Tibial nerve (tissue), 3 donors: ENCODE measurements at regions not wholly inside any gene's neighbourhood (a gene's known extent, or its start where the extent isn't known, plus 50 kb on each side); places are given as distances from the start of the nearest gene placed in this dataset.

Experiments used
- CTCF ChIP-seq, 5 experiments: fragments of 200-600 bp in 3 of 5; fragments of 450-650 bp in 2 of 5; sonication (generic) in 3 of 5; IDR thresholded peaks; one replicate each; pipeline ENCODE4 v1.5.1; 2016 to 2019; ENCODE audit warnings: antibody characterized with exemption in 5 of 5, mild to moderate bottlenecking in 3 of 5, moderate library complexity in 2 of 5
- POLR2A ChIP-seq, 2 donors: fragments of 450-650 bp; IDR thresholded peaks; one replicate each; pipeline ENCODE4 v1.6.1; 2017; ENCODE audit warnings: antibody characterized with exemption in 2 of 2, mild to moderate bottlenecking in 2 of 2, moderate library complexity in 2 of 2

DNA sequence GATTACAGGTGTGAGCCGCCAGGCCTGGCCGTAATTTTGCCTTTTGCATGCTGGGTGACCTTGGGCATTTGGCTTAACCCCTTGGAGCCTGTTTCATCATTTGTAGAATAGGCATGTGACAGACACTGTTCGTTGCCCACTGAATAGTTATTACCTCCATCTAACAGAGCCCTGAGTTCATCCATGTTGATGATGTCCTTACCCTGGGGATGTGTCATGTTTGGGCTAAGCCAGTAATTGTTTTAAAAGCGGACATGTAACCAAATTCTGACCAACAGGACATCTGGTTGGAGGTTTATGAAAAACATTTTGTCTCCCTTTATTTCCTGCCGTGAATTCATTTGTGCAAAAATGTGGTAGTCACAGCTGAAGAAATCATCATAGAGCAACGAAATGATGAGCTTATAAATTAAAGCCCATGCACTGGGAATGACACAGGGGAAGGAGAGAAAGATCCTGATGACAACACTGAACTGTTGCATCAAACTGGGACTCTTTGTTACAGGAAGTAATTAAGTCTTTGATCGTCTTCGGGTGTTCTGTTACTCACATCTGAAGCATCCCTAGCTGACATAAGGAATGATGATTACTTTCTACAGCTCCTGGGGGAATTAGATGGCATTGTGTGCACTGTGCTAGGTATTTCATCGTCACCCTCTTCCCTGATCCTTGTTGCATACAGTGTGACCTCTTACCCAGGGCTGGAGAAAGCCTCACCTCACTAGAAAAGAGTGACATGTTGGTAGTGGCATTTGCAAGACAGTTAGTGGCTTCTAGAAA lies 117.8 kb downstream of the FGF18 start:
- no peak for TF ChIP-seq CTCF (IDR thresholded peaks at IDR 0.05)
- TF ChIP-seq POLR2A (IDR thresholded peaks at IDR 0.05) = no peak
